H1 (cell line): ENCODE measurements at regions not wholly inside any gene's neighbourhood (a gene's known extent, or its start where the extent isn't known, plus 50 kb on each side); places are given as distances from the start of the nearest gene placed in this dataset.

Source experiments
- CTCF ChIA-PET: fragments of 300-600 bp; sonication (Branson Sonifier 250); formaldehyde crosslinking; loops from one replicate; lab custom pipeline; 2021; ENCODE audit not compliant: partially characterized antibody; lab: Charles Lee
- POLR2A ChIA-PET: fragments of 300-600 bp; sonication (Branson Sonifier 250); formaldehyde crosslinking; loops from one replicate; lab custom pipeline; 2021; ENCODE audit warnings: inconsistent platforms; ENCODE audit not compliant: partially characterized antibody; lab: Charles Lee
- DNase-seq, 2 experiments: peaks; one replicate each; pipeline versions ENCODE4 v3.0.0 to v3.0.0-alpha.2; 2010 to 2022; ENCODE audit warnings: low spot score in 2 of 2, low read depth in 1 of 2, mixed read lengths in 1 of 2
- FAIRE-seq: peaks from 2 replicates; lab custom pipeline; 2011; peaks lifted over from hg19 to GRCh38; lab: Jason Lieb, UNC
- H2AFZ ChIP-seq: 2 replicates; pipeline ENCODE4 v1.8.1; 2012; ENCODE audit warnings: low read length, inconsistent platforms
- H2AK5ac ChIP-seq: 2 replicates; pipeline ENCODE4 v1.6.1; 2013; ENCODE audit warnings: low read depth, low read length
- H2BK120ac ChIP-seq: replicated peaks from 2 replicates; pipeline ENCODE3; 2013; ENCODE audit warnings: low read depth, low read length, inconsistent platforms
- H2BK12ac ChIP-seq: 2 replicates; pipeline ENCODE4 v1.6.1; 2013; ENCODE audit warnings: low read depth, low read length
- H2BK15ac ChIP-seq: 2 replicates; pipeline ENCODE4 v1.6.1; 2013; ENCODE audit warnings: low read length
- H2BK20ac ChIP-seq: 2 replicates; pipeline ENCODE4 v1.6.1; 2013; ENCODE audit warnings: low read length
- H2BK5ac ChIP-seq: 2 replicates; pipeline ENCODE4 v1.6.1; 2013; ENCODE audit warnings: low read depth, low read length
- H3K14ac ChIP-seq: 2 replicates; pipeline ENCODE4 v1.6.1; 2013; ENCODE audit warnings: inconsistent platforms; ENCODE audit not compliant: insufficient read length
- H3K18ac ChIP-seq: 2 replicates; pipeline ENCODE4 v1.6.1; 2013; ENCODE audit warnings: low read length; ENCODE audit errors: extremely low read depth
- H3K23ac ChIP-seq: 2 replicates; pipeline ENCODE4 v1.6.1; 2013; ENCODE audit warnings: inconsistent platforms; ENCODE audit not compliant: insufficient read length
- H3K23me2 ChIP-seq: 2 replicates; pipeline ENCODE4 v1.6.1; 2013; ENCODE audit warnings: low read depth, low read length
- H3K27ac ChIP-seq: 2 replicates; pipeline ENCODE4 v1.6.1; 2011; ENCODE audit warnings: low read depth, low read length, inconsistent platforms
- H3K27me3 ChIP-seq, 4 experiments: replicated peaks in 1 of 4; 1 replicate in 1 of 4; 2 replicates in 3 of 4; pipeline versions ENCODE4 v1.6.1 to v1.8.1; 2011 to 2013; ENCODE audit warnings: low read length in 3 of 4, mild to moderate bottlenecking in 3 of 4, inconsistent platforms in 2 of 4, mixed read lengths in 2 of 4, moderate library complexity in 1 of 4; ENCODE audit not compliant: control insufficient read depth in 3 of 4, insufficient read depth in 3 of 4; ENCODE audit errors: extremely low read depth in 1 of 4
- H3K36me3 ChIP-seq, 4 experiments: 2 replicates each; pipeline versions ENCODE4 v1.6.1 to v1.8.1; 2011 to 2013; ENCODE audit warnings: mild to moderate bottlenecking in 4 of 4, low read length in 3 of 4, moderate library complexity in 2 of 4, control low read depth in 1 of 4, inconsistent platforms in 1 of 4; ENCODE audit not compliant: insufficient read depth in 4 of 4, control insufficient read depth in 2 of 4
- H3K4ac ChIP-seq: replicated peaks from 2 replicates; pipeline ENCODE3; 2013; ENCODE audit warnings: low read length, low read depth, mixed read lengths, inconsistent platforms; ENCODE audit not compliant: insufficient read length
- H3K4me1 ChIP-seq, 4 experiments: replicated peaks in 1 of 4; 1 replicate in 1 of 4; 2 replicates in 3 of 4; pipeline versions ENCODE4 v1.6.1 to v1.8.1; 2011 to 2013; ENCODE audit warnings: low read length in 3 of 4, inconsistent platforms in 2 of 4, mixed read lengths in 1 of 4; ENCODE audit not compliant: insufficient read depth in 4 of 4, control insufficient read depth in 3 of 4
- H3K4me2 ChIP-seq, 2 experiments: 2 replicates each; pipeline versions ENCODE4 v1.6.1 to v1.8.1; 2011 to 2013; ENCODE audit warnings: low read depth in 2 of 2, low read length in 2 of 2, control low read depth in 1 of 2, inconsistent platforms in 1 of 2, mild to moderate bottlenecking in 1 of 2; ENCODE audit not compliant: insufficient read depth in 1 of 2
- H3K4me3 ChIP-seq, 4 experiments: fragments of 200-600, 300-600 bp in 1 of 4; sonication (generic), shearing (Covaris generic), sonication (Bioruptor Twin) in 1 of 4; 2 replicates each; pipeline versions ENCODE4 v1.5.1 to v1.8.1; 2011 to 2016; ENCODE audit warnings: low read length in 4 of 4, low read depth in 3 of 4, control low read depth in 2 of 4, inconsistent platforms in 2 of 4, mild to moderate bottlenecking in 2 of 4, mixed read lengths in 1 of 4, moderate library complexity in 1 of 4; ENCODE audit not compliant: insufficient read depth in 2 of 4; ENCODE audit errors: extremely low read depth in 1 of 4
- H3K56ac ChIP-seq: replicated peaks from 2 replicates; pipeline ENCODE3; 2013; ENCODE audit warnings: low read depth, mild to moderate bottlenecking, mixed read lengths, low read length, inconsistent platforms; ENCODE audit not compliant: insufficient read length
- H3K79me1 ChIP-seq: 2 replicates; pipeline ENCODE4 v1.6.1; 2013; ENCODE audit warnings: low read depth, low read length, control low read depth
- H3K79me2 ChIP-seq, 2 experiments: 2 replicates each; pipeline versions ENCODE4 v1.6.1 to v1.8.1; 2012 to 2013; ENCODE audit warnings: low read length in 2 of 2, mild to moderate bottlenecking in 2 of 2, inconsistent platforms in 1 of 2; ENCODE audit not compliant: insufficient read depth in 2 of 2, control insufficient read depth in 1 of 2
- H3K9ac ChIP-seq, 4 experiments: replicated peaks in 1 of 4; 1 replicate in 1 of 4; 2 replicates in 3 of 4; pipeline versions ENCODE4 v1.6.1 to v1.8.1; 2011 to 2013; ENCODE audit warnings: low read depth in 3 of 4, low read length in 3 of 4, control low read depth in 2 of 4, mild to moderate bottlenecking in 2 of 4, moderate library complexity in 2 of 4, inconsistent platforms in 1 of 4; ENCODE audit errors: extremely low read depth in 1 of 4
- H3K9me3 ChIP-seq, 2 experiments: 2 replicates each; pipeline versions ENCODE4 v1.6.1 to v1.8.1; 2012 to 2013; ENCODE audit warnings: mild to moderate bottlenecking in 2 of 2, moderate library complexity in 2 of 2, control low read depth in 1 of 2, inconsistent platforms in 1 of 2, low read depth in 1 of 2, low read length in 1 of 2, mixed read lengths in 1 of 2; ENCODE audit not compliant: insufficient read depth in 2 of 2
- H4K20me1 ChIP-seq, 2 experiments: replicated peaks in 1 of 2; 2 replicates each; pipeline versions ENCODE3 to v1.8.1; 2011 to 2013; ENCODE audit warnings: inconsistent platforms in 2 of 2, low read length in 2 of 2, mild to moderate bottlenecking in 1 of 2; ENCODE audit not compliant: insufficient read depth in 2 of 2, control insufficient read depth in 1 of 2
- H4K5ac ChIP-seq: 2 replicates; pipeline ENCODE4 v1.6.1; 2013; ENCODE audit warnings: low read length, low read depth, mixed read lengths, inconsistent platforms; ENCODE audit not compliant: insufficient read length
- H4K8ac ChIP-seq: 2 replicates; pipeline ENCODE4 v1.8.0; 2013; ENCODE audit warnings: mild to moderate bottlenecking, moderate library complexity, low read length, inconsistent platforms; ENCODE audit not compliant: insufficient read depth; ENCODE audit errors: extremely low read depth
- H4K91ac ChIP-seq: replicated peaks from 2 replicates; pipeline ENCODE3; 2013; ENCODE audit warnings: low read length, mixed read lengths, inconsistent platforms; ENCODE audit not compliant: insufficient read length
- EGR1 ChIP-seq: IDR thresholded peaks from 2 replicates; pipeline ENCODE4 v1.6.1; 2011; ENCODE audit warnings: low read depth, low read length, borderline replicate concordance
- RBBP5 ChIP-seq: IDR thresholded peaks from 2 replicates; pipeline ENCODE4 v1.7.1; 2012; ENCODE audit warnings: low read depth, mild to moderate bottlenecking, inconsistent platforms, low read length, moderate library complexity, borderline replicate concordance
- WGBS, 2 experiments: shearing (Covaris generic) in 1 of 2; methylation state at CpG; one replicate each; pipeline versions ENCODE4 v1.1.6 to v1.1.7; 2013 to 2015; ENCODE audit warnings: low lambda C conversion rate in 2 of 2, mixed read lengths in 2 of 2, inconsistent platforms in 1 of 2, low coverage in 1 of 2, missing lambda C conversion rate in 1 of 2; ENCODE audit not compliant: insufficient replicate concordance in 2 of 2, insufficient coverage in 1 of 2, insufficient read length in 1 of 2; ENCODE audit errors: extremely low coverage in 1 of 2, missing lambda C conversion rate in 1 of 2; 5-methylcytosine and 5-hydroxymethylcytosine counted together
- TF ChIP-seq, protein P1 (sequence below): IDR thresholded peaks from 2 replicates; pipeline ENCODE4 v1.6.1; 2012; ENCODE audit warnings: inconsistent platforms

DNA sequence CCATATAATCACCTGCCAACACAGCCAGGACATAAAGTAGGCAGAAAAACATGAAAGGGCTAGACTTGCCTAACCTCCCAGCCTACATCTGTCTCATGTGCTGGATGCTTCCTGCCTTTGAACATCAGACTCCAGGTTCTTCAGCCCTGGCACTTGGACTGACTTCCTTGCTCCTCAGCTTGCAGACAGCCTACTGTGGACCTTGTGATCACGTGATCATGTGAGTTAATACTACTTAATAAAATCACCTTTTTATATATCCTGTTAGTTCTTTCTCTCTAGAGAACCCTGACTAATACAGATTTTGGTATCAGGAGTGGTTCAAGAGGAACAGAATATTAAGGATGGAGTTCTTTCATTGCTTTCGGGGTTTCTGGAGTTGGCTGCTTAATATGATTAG is 2867.6 kb downstream of the PCDH9 start:
- Histone ChIP-seq H4K5ac (no peak overlapping the region), H4K8ac (no peak overlapping the region), H4K91ac (no peak overlapping the region), H3K4ac (no peak overlapping the region), H3K4me3 (no peak overlapping the region), H3K9me3 (no peaks in the 10 kb centered on the region), H2BK12ac (no peak overlapping the region), H3K27me3 (no peaks in the 10 kb centered on the region), H3K79me2 (no peaks in the 10 kb centered on the region), H2AFZ (no peak overlapping the region), H3K18ac (no peak overlapping the region), H3K36me3 (no peaks in the 10 kb centered on the region), H3K27ac (no peak overlapping the region), H2BK120ac (no peak overlapping the region), H3K79me1 (no peaks in the 10 kb centered on the region), H3K23me2 (no peaks in the 10 kb centered on the region), H3K23ac (no peak overlapping the region), H3K9ac (no peak overlapping the region), H3K4me2 (no peak overlapping the region), H2BK20ac (no peak overlapping the region), H3K14ac (no peak overlapping the region), H4K20me1 (no peaks in the 10 kb centered on the region), H2BK5ac (no peak overlapping the region), H3K56ac (no peak overlapping the region), H2AK5ac (no peak overlapping the region), H3K4me1 (no peaks in the 10 kb centered on the region), H2BK15ac (no peak overlapping the region)
- ChIA-PET CTCF (no interaction called here), POLR2A (no interaction called here)
- DNase-seq: no peak
- no peak for FAIRE-seq
- WGBS, 2 experiments: 100% methylated on average over 2 of the region's 2 CpGs; no CpG with 5 or more reads in 1 of the 2 experiments
- TF ChIP-seq EGR1: no peak
- no peak for TF ChIP-seq RBBP5
- TF ChIP-seq, protein P1, sequence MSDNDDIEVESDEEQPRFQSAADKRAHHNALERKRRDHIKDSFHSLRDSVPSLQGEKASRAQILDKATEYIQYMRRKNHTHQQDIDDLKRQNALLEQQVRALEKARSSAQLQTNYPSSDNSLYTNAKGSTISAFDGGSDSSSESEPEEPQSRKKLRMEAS: no peak
